Right lung (tissue), 2 donors: ENCODE measurements at regions not wholly inside any gene's neighbourhood (a gene's known extent, or its start where the extent isn't known, plus 50 kb on each side); places are given as distances from the start of the nearest gene placed in this dataset.

Experiments used
- DNase-seq, 2 donors: peaks; one replicate each; pipeline ENCODE4 v3.0.0-alpha.2; 2013

- DNase-seq, result no peak
Measured at GRCh38 chr12:28107679-28108078, 82.6 kb upstream of the CCDC91 start.

GRCh38 chr12:28108599-28108998 lies 81.7 kb upstream of the CCDC91 start:
- no peak for DNase-seq

GRCh38 chr12:28110329-28110728 lies 79.9 kb upstream of the CCDC91 start:
- no peak for DNase-seq

GRCh38 chr12:28114488-28114887 lies 75.8 kb upstream of the CCDC91 start:
- DNase-seq, result no peak

GRCh38 chr12:28121433-28121832 lies 68.8 kb upstream of the CCDC91 start:
- DNase-seq, result no peak

- DNase-seq, result no peak
Measured at GRCh38 chr12:28121899-28122655, 68.2 kb upstream of the CCDC91 start.

GRCh38 chr12:28122756-28123155 lies 67.5 kb upstream of the CCDC91 start:
- no peak for DNase-seq

- no peak for DNase-seq
Measured at GRCh38 chr12:28127455-28127854, 62.8 kb upstream of the CCDC91 start.

GRCh38 chr12:28129031-28129430 lies 61.2 kb upstream of the CCDC91 start:
- DNase-seq, result no peak

- no peak for DNase-seq
Measured at GRCh38 chr12:28130234-28130624, 60.0 kb upstream of the CCDC91 start.

GRCh38 chr12:28130625-28131598 lies 59.3 kb upstream of the CCDC91 start:
- no peak for DNase-seq

GRCh38 chr12:28132398-28132797 lies 57.9 kb upstream of the CCDC91 start:
- no peak for DNase-seq

- DNase-seq, result no peak
Measured at GRCh38 chr12:28135801-28136439, 54.3 kb upstream of the CCDC91 start.

- no peak for DNase-seq
Measured at GRCh38 chr12:28137414-28137813, 52.8 kb upstream of the CCDC91 start.

GRCh38 chr12:28140404-28140803 lies 49.9 kb upstream of the CCDC91 start:
- DNase-seq, result no peak
